Astrocyte of the cerebellum (primary cell): ENCODE measurements at regions not wholly inside any gene's neighbourhood (a gene's known extent, or its start where the extent isn't known, plus 50 kb on each side); places are given as distances from the start of the nearest gene placed in this dataset.
A peak's percentile ranks its signal among the peaks of the same experiment; 100 is the strongest.
"Not testable (repeated sequence)": the region's sequence is repeated elsewhere in the genome, so short reads cannot be mapped to it uniquely, and the experiment has no call there.

Source experiments
- DNase-seq: peaks from one replicate; pipeline ENCODE4 v3.0.0-alpha.2; 2011; ENCODE audit warnings: low read depth
- H3K4me3 ChIP-seq: 2 replicates; pipeline ENCODE4 v1.5.1; 2011; ENCODE audit warnings: mild to moderate bottlenecking, low read depth, low read length, moderate library complexity
- in situ Hi-C: cut with HindIII; loops from 2 replicates; pipeline ENCODE4 v1.10.0; 2017; ENCODE audit warnings: low sequenced_read_pairs
- TF ChIP-seq, protein P1 (sequence below): IDR thresholded peaks from 2 replicates; pipeline ENCODE4 v1.5.1; 2012; ENCODE audit warnings: low read length, low read depth, moderate library complexity, mild to moderate bottlenecking; ENCODE audit errors: missing control alignments

GRCh38 chr11:89614428-89614827 is 95.7 kb upstream of the TRIM77 start:
- TF ChIP-seq, protein P1, sequence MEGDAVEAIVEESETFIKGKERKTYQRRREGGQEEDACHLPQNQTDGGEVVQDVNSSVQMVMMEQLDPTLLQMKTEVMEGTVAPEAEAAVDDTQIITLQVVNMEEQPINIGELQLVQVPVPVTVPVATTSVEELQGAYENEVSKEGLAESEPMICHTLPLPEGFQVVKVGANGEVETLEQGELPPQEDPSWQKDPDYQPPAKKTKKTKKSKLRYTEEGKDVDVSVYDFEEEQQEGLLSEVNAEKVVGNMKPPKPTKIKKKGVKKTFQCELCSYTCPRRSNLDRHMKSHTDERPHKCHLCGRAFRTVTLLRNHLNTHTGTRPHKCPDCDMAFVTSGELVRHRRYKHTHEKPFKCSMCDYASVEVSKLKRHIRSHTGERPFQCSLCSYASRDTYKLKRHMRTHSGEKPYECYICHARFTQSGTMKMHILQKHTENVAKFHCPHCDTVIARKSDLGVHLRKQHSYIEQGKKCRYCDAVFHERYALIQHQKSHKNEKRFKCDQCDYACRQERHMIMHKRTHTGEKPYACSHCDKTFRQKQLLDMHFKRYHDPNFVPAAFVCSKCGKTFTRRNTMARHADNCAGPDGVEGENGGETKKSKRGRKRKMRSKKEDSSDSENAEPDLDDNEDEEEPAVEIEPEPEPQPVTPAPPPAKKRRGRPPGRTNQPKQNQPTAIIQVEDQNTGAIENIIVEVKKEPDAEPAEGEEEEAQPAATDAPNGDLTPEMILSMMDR, result peak; percentile 10
- peak; percentile 13 for DNase-seq
- H3K4me3 ChIP-seq, in situ Hi-C loops: not testable (repeated sequence)

DNA sequence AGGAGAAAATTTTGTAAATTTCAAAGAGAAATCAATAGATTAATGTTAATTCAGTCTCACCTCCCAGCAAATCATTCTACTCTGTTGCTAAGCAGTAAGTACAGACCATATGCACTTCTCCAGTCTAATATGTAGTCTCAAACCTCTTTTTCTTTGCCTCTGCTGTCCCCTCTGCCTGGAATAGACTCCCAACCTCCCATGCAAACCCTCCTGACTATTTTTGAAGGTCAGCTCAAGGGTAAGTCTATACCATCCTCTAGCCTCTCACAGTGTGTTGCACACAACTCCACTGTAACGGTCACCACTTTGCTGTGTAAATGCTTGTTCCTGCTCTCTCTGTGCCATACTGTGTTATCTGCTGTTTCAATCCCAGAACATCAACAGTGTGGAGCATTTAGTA is 94.5 kb upstream of the TRIM77 start:
- in situ Hi-C loops, DNase-seq, H3K4me3 ChIP-seq: not testable (repeated sequence)

DNA sequence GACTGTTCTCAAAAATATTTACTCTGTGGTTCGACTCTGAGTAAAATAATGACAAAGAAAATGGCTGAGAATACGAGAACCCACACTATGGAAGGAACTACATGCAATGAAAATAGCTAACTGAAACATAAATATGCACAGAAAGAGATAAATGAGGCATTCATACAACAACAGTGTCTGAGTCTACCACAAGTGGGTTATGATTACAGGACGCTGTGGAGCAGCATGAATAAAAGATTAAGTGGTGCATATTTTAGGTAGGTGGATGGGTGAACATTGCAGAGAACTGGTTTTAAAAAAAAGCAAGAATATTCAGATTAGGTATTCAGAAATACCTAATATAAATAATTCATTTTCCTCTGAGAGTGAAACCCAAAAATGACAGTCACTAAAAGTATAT is 93.9 kb upstream of the TRIM77 start:
- DNase-seq, in situ Hi-C loops, H3K4me3 ChIP-seq: not testable (repeated sequence)

DNA sequence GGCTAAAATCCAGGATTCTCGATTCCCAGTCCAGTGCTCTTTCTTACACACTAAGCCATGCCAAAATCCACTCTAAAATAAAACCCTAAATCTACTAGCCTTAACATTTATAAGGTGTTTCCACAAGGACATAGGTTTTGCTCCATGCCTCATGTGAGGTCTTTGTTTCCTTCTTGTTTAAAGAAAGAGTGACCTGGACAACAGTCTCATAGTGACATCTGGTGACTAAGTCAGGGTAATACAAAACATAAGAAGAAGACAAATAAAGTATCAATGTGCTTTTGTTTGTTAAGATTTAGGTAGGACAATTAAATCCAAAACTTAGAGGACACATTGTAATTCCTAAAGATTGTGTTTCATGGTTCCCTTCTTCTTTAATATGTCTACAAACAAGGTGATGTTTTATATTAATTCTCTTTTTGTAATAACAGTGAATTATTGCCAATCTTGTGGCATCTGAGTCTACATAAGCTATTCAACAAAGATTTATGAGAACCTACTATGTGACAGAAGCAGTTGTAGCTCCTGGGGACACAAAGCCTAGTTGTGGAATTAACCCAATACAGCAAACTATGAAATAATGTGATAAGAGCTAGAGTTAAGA is 93.0 kb upstream of the TRIM77 start:
- in situ Hi-C loops, H3K4me3 ChIP-seq: not testable (repeated sequence)
- TF ChIP-seq, protein P1, result peak; percentile 26
- DNase-seq, result peak; percentile 3

DNA sequence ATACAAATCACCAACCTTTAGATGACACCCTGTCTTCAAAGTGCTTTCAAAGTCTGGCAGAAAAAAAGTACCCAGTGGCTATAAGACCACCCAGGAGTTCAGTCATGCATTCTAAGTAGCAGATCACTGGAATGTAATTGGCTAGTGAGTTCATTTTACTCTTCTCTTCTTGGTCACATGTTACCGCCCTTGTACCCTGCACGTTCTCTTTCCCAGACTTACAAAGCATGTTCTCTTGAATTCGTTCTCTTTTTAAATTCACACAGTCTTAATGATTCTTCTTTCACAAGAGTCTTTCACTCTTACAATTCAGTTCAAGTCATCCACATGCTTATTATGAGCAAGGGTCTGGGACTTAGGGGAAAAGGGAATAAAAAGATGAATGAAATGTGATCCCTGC is 89.4 kb upstream of the TRIM77 start:
- DNase-seq, in situ Hi-C loops, H3K4me3 ChIP-seq: not testable (repeated sequence)

DNA sequence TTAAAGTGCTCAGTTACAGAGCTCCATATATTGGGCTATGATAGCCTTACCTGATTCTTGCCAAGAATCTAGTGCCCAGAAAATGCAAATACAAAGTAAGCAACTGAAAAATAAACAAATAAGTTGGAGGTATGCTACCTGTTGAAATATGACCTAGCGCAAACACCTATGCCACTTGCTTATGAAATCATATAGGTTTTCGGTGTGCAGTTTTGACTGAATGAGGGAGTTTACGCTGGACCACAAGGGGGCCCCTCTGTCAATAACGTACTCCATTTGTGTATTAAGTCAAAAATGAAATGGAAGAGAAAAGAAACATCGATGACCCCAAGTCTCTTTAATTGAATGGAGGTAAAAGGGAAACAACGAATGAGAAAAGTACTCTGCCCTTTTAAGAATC is 84.9 kb upstream of the TRIM77 start:
- in situ Hi-C loops, result no loop called here
- no peak for DNase-seq
- TF ChIP-seq, protein P1, result no peak
- H3K4me3 ChIP-seq, result no peak overlapping the region

DNA sequence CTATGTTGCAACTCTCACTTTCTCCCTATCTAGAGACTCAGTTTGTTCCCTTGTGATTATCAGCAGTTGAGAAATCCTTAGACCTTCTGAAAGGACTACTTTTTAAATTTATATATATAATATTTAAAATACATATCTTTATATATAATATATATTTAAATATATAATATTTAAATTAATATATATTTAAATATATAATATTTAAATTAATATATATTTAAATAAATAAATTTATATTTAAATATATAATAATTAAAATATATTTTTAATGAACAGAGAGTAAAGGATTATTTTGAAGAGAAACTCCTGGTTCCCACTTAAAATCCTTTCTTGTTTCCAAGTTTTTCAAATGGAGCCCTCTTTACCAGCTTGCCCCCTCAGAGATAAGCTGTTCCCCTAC is 83.7 kb upstream of the TRIM77 start:
- DNase-seq, result no peak
- TF ChIP-seq, protein P1, result no peak
- H3K4me3 ChIP-seq, result no peak overlapping the region
- in situ Hi-C loops, result no loop called here

- in situ Hi-C loops, DNase-seq, H3K4me3 ChIP-seq: not testable (repeated sequence)
Observed at GRCh38 chr11:89626881-89627280, 83.2 kb upstream of the TRIM77 start.

DNA sequence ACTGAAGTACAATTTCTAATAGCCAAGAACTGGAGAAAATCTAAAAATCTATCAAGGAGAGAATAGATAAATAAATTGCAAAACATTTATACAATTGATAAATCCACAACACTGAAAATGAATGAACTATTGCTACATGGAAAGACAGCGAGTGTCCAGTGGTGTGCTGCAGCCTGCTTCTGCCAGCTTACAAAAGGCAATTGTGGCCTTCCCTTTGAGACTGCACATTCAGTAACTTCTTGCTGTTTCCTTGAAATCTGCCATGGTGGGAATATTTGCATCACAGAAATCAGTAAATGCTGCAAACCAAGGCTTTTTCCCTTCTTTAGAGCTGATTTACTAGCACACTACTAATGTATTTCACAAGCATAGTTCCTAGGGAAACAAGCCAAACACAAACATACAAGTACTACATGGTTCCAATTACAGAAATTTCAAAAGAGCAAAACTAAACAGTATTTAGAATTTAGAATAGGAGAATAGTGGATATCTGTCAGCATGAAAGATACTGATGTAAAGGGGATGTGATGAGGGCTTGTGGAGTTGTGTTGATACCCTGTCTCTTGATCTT is 76.9 kb upstream of the TRIM77 start:
- DNase-seq, result no peak
- H3K4me3 ChIP-seq, result no peak overlapping the region
- in situ Hi-C loops, result no loop called here
- TF ChIP-seq, protein P1, result no peak

DNA sequence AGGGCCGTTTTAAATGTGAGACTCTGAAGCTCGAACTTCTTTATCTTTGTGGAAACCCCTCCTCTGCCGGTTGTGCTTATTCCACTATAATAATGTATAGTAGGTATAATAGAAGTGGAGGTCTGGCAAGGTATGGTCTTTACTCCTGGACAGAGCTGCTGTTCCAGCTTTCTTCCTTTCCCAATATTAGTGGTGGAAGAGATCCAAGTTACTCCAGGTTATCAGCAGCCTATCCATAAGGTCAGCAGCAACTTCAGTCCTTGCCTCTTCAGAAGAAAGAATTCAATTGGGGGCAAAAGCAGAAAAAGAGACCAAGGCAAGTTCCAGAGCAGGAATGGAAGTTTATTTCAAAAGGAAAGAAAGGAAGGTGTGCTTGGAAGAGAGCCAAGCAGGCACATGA is 69.3 kb upstream of the TRIM77 start:
- in situ Hi-C loops, H3K4me3 ChIP-seq, DNase-seq: not testable (repeated sequence)

DNA sequence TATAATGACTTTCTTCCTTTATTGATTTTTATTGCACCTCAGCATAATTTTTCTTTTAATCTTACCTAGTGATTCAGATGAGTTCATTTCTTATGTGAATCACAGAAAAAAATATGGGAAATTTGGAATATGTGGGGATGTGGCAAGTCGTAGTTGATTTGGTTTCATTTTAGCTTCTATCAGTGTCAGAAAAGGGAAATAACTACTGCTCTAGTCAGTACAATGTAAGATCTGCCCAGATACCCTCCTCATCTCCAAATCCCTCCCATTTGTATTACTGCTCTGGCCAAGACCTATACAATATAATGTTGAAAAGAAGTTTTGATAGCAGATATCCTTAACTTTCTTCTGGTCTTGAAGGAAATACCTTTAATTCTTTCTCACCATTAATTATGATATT is 61.9 kb upstream of the TRIM77 start:
- in situ Hi-C loops, H3K4me3 ChIP-seq: not testable (repeated sequence)

DNA sequence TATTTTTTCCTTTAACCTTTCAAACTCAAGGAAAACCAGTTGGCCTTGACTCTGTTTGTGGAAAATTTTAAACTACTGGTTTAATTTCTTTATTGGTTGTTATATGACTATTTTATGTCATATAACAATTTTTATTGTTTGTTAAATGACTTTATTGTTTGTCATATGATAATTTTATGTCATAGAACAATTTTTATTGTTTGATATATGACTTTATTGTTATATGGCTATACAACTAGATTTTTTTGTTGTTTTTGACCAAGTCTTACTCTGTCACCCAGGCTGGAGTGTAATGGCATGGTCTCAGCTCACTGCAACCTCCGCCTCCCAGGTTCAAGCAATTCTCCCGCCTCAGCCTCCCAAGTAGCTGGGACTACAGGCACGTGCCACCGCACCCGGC is 61.1 kb upstream of the TRIM77 start:
- H3K4me3 ChIP-seq, in situ Hi-C loops, DNase-seq: not testable (repeated sequence)

More for the DNA sequence above, 61.9 kb upstream of the TRIM77 start:
- DNase-seq, result not testable (repeated sequence)
